CD14-positive monocyte (primary cell): ENCODE measurements at regions not wholly inside any gene's neighbourhood (a gene's known extent, or its start where the extent isn't known, plus 50 kb on each side); places are given as distances from the start of the nearest gene placed in this dataset.

Experiments
- DNase-seq, 3 donors: peaks; one replicate each; pipeline ENCODE4 v3.0.0-alpha.2; 2011 to 2022
- H2AFZ ChIP-seq: 2 replicates; pipeline ENCODE4 v1.6.0; 2012; ENCODE audit warnings: mild to moderate bottlenecking, low read depth, low read length, inconsistent platforms; ENCODE audit not compliant: insufficient read depth, poor library complexity, severe bottlenecking
- H3K27ac ChIP-seq, 2 donors: 1 replicate in 1 of 2; 2 replicates in 1 of 2; pipeline ENCODE4 v1.5.1; 2012 to 2013; ENCODE audit warnings: low read length in 2 of 2, control low read depth in 1 of 2, inconsistent platforms in 1 of 2, low read depth in 1 of 2, mild to moderate bottlenecking in 1 of 2
- H3K27me3 ChIP-seq, 2 donors: one replicate each; pipeline versions ENCODE4 v1.6.0 to v1.6.1; 2011 to 2013; ENCODE audit warnings: low read length in 2 of 2; ENCODE audit not compliant: control insufficient read depth in 2 of 2, insufficient read depth in 2 of 2
- H3K36me3 ChIP-seq, 2 donors: replicated peaks in 1 of 2; 1 replicate in 1 of 2; 2 replicates in 1 of 2; pipeline versions ENCODE4 v1.5.1 to v1.6.1; 2012 to 2013; ENCODE audit warnings: low read length in 2 of 2, control low read depth in 1 of 2, inconsistent platforms in 1 of 2, mild to moderate bottlenecking in 1 of 2; ENCODE audit not compliant: insufficient read depth in 2 of 2, control insufficient read depth in 1 of 2
- H3K4me1 ChIP-seq, 2 donors: 1 replicate in 1 of 2; 2 replicates in 1 of 2; pipeline versions ENCODE4 v1.5.1 to v1.6.1; 2012 to 2013; ENCODE audit warnings: low read length in 2 of 2, control low read depth in 1 of 2, inconsistent platforms in 1 of 2, mild to moderate bottlenecking in 1 of 2, moderate library complexity in 1 of 2; ENCODE audit not compliant: insufficient read depth in 2 of 2, control insufficient read depth in 1 of 2
- H3K4me2 ChIP-seq: replicated peaks from 2 replicates; pipeline ENCODE3; 2012; ENCODE audit warnings: low read length, moderate library complexity, mild to moderate bottlenecking; ENCODE audit not compliant: poor library complexity, severe bottlenecking; ENCODE audit errors: extremely low read depth
- H3K4me3 ChIP-seq, 3 experiments: fragments of 200-600 bp in 1 of 3; sonication (generic) in 1 of 3; replicated peaks in 1 of 3; 1 replicate in 2 of 3; 2 replicates in 1 of 3; pipeline ENCODE4 v1.5.1; 2011 to 2013; ENCODE audit warnings: low read length in 3 of 3, mild to moderate bottlenecking in 3 of 3, control low read depth in 2 of 3, low read depth in 2 of 3, inconsistent platforms in 1 of 3, moderate library complexity in 1 of 3
- H3K79me2 ChIP-seq: 2 replicates; pipeline ENCODE4 v1.6.0; 2012; ENCODE audit warnings: mild to moderate bottlenecking, control low read depth, inconsistent platforms, low read length, moderate library complexity; ENCODE audit not compliant: insufficient read depth
- H3K9ac ChIP-seq: 2 replicates; pipeline ENCODE4 v1.6.0; 2017; ENCODE audit warnings: low read length, mild to moderate bottlenecking; ENCODE audit not compliant: insufficient read depth, poor library complexity, severe bottlenecking
- H3K9me3 ChIP-seq, 2 donors: replicated peaks in 1 of 2; 1 replicate in 1 of 2; 2 replicates in 1 of 2; pipeline versions ENCODE4 v1.5.1 to v1.6.1; 2012 to 2013; ENCODE audit warnings: low read length in 2 of 2, control low read depth in 1 of 2; ENCODE audit not compliant: control insufficient read depth in 1 of 2, insufficient read depth in 1 of 2
- H4K20me1 ChIP-seq: 2 replicates; pipeline ENCODE4 v1.6.0; 2012; ENCODE audit warnings: mild to moderate bottlenecking, low read length, control low read depth, moderate library complexity; ENCODE audit not compliant: insufficient read depth
- H3K27ac Mint-ChIP-seq, 7 donors: one replicate each; pipeline ENCODE4 v1.8.0; 2020; ENCODE audit warnings: mild to moderate bottlenecking in 7 of 7, mixed read lengths in 7 of 7, moderate library complexity in 6 of 7, inconsistent platforms in 2 of 7
- H3K27me3 Mint-ChIP-seq, 3 donors: one replicate each; pipeline ENCODE4 v1.8.0; 2021 to 2022; ENCODE audit warnings: low read depth in 3 of 3, mild to moderate bottlenecking in 3 of 3, mixed read lengths in 3 of 3, moderate library complexity in 3 of 3, inconsistent platforms in 1 of 3
- H3K36me3 Mint-ChIP-seq, 2 donors: one replicate each; pipeline ENCODE4 v1.8.0; 2020; ENCODE audit warnings: mixed read lengths in 2 of 2, inconsistent platforms in 1 of 2, mild to moderate bottlenecking in 1 of 2
- H3K4me1 Mint-ChIP-seq: one replicate; pipeline ENCODE4 v1.8.0; 2020; ENCODE audit warnings: mild to moderate bottlenecking, mixed read lengths
- H3K4me3 Mint-ChIP-seq, 2 donors: one replicate each; pipeline ENCODE4 v1.8.0; 2020; ENCODE audit warnings: mild to moderate bottlenecking in 2 of 2, mixed read lengths in 2 of 2, moderate library complexity in 1 of 2
- H3K9me3 Mint-ChIP-seq, 7 donors: one replicate each; pipeline ENCODE4 v1.8.0; 2020 to 2022; ENCODE audit warnings: mixed read lengths in 7 of 7, mild to moderate bottlenecking in 6 of 7, moderate library complexity in 6 of 7, inconsistent platforms in 2 of 7
- WGBS: methylation state at CpG from one replicate; pipeline ENCODE4 v1.1.5; 2013; ENCODE audit warnings: missing lambda C conversion rate; ENCODE audit not compliant: insufficient coverage; 5-methylcytosine and 5-hydroxymethylcytosine counted together
- intact Hi-C, 2 donors: fragments of 100-400 bp; cut with micrococcal nuclease; formaldehyde crosslinking; loops; one replicate each; pipeline versions ENCODE4 v1.15.0 to v1.15.1; 2023
- TF ChIP-seq, protein P1 (sequence below): fragments of 200-600 bp; IDR thresholded peaks from one replicate; pipeline ENCODE4 v1.8.0; 2022; ENCODE audit warnings: antibody characterized with exemption, mild to moderate bottlenecking

DNA sequence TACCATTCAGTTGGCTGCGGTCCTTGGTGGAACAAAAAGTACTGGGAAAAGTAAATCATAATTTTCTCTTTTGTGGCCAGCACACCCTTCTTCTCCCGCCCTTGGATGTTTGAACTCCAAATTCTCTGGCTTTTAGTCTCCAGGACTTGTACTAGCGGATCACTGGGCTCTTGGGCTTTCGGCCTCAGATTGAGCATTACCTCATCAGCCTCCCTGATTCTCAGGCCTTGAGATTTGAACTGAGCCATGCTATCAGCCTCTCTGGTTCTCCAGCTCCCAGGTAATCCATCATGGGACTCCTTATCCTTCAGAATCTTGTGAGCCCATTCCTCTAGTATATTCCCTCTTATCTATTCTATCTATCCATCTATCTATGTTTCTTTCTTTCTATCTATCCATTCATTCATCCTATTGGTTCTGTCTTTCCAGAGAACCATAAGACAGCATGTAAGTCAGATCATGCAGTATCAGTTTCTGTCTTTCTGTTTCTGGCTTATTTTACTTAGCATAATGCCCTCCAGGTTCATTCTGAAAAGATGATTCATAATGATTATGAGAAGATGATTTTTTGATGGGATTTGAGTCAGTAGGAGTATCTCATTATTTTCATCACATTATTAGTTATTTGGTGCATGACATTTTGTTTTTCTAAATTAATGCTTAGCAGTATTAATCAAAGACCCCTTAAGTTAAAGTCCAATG lies 814.9 kb downstream of the LRFN5 start:
- H3K27me3 Mint-ChIP-seq, result no peaks in the 10 kb centered on the region
- Histone ChIP-seq H3K9me3 (no peaks in the 10 kb centered on the region), H2AFZ (no peak overlapping the region), H3K4me2 (no peak overlapping the region), H4K20me1 (no peaks in the 10 kb centered on the region), H3K4me3 (no peak overlapping the region), H3K36me3 (no peaks in the 10 kb centered on the region), H3K27ac (no peak overlapping the region), H3K4me1 (no peaks in the 10 kb centered on the region), H3K27me3 (no peaks in the 10 kb centered on the region), H3K9ac (no peak overlapping the region), H3K79me2 (no peaks in the 10 kb centered on the region)
- H3K27ac Mint-ChIP-seq, result no peak overlapping the region
- DNase-seq, result no peak
- no peaks in the 10 kb centered on the region for H3K4me1 Mint-ChIP-seq
- intact Hi-C loops, result no loop called here
- TF ChIP-seq, protein P1, sequence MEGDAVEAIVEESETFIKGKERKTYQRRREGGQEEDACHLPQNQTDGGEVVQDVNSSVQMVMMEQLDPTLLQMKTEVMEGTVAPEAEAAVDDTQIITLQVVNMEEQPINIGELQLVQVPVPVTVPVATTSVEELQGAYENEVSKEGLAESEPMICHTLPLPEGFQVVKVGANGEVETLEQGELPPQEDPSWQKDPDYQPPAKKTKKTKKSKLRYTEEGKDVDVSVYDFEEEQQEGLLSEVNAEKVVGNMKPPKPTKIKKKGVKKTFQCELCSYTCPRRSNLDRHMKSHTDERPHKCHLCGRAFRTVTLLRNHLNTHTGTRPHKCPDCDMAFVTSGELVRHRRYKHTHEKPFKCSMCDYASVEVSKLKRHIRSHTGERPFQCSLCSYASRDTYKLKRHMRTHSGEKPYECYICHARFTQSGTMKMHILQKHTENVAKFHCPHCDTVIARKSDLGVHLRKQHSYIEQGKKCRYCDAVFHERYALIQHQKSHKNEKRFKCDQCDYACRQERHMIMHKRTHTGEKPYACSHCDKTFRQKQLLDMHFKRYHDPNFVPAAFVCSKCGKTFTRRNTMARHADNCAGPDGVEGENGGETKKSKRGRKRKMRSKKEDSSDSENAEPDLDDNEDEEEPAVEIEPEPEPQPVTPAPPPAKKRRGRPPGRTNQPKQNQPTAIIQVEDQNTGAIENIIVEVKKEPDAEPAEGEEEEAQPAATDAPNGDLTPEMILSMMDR, result no peak
- no peaks in the 10 kb centered on the region for H3K9me3 Mint-ChIP-seq
- H3K4me3 Mint-ChIP-seq, result no peak overlapping the region
- no peaks in the 10 kb centered on the region for H3K36me3 Mint-ChIP-seq
- 96% methylated on average over 4 of the region's 4 CpGs for WGBS

DNA sequence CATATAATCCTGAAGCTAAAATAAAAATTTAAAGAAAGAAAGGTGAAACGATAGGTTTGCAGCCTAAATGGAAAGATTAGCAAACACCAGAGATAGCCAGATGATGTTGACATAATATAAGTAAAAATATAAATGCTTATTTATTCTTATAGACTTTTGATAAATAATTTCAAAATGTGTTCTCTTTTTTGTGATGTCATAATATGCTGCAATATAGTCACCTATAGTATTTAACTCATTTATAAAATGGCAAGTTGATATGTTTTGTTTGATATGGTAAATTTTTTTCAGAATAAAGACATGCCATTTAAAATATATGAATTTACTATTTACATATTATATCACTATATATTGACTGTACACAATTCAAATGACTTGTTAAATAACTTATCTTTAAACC lies 813.4 kb downstream of the LRFN5 start:
- TF ChIP-seq, protein P1, result no peak
- Histone ChIP-seq H3K36me3 (no peaks in the 10 kb centered on the region), H2AFZ (no peak overlapping the region), H3K79me2 (no peaks in the 10 kb centered on the region), H3K4me1 (no peaks in the 10 kb centered on the region), H3K4me3 (no peak overlapping the region), H3K9ac (no peak overlapping the region), H3K27ac (no peak overlapping the region), H3K27me3 (no peaks in the 10 kb centered on the region), H4K20me1 (no peaks in the 10 kb centered on the region), H3K9me3 (no peaks in the 10 kb centered on the region), H3K4me2 (no peak overlapping the region)
- intact Hi-C loops, result no loop called here
- Mint-ChIP-seq H3K4me1 (no peaks in the 10 kb centered on the region), H3K27me3 (no peaks in the 10 kb centered on the region), H3K36me3 (no peaks in the 10 kb centered on the region), H3K4me3 (no peak overlapping the region), H3K9me3 (no peaks in the 10 kb centered on the region), H3K27ac (peak overlapping the region in 1 of 7 donors; percentile 40)
- WGBS, result no CpG with 5 or more reads among the region's 1 CpG
- no peak for DNase-seq
